AG04449 (cell line): ENCODE measurements at regions not wholly inside any gene's neighbourhood (a gene's known extent, or its start where the extent isn't known, plus 50 kb on each side); places are given as distances from the start of the nearest gene placed in this dataset.

ENCODE experiments used
- CTCF ChIA-PET: fragments of 350-600 bp; formaldehyde crosslinking; extraction: SDS; loops from one replicate; lab custom pipeline; 2021; ENCODE audit warnings: antibody characterized with exemption; lab: Yijun Ruan, JAX
- POLR2A ChIA-PET: fragments of 400-600, 350-600 bp; formaldehyde crosslinking; extraction: SDS; loops from one replicate; lab custom pipeline; 2020; ENCODE audit warnings: antibody characterized with exemption, inconsistent platforms; lab: Yijun Ruan, JAX
- DNase-seq: peaks from one replicate; pipeline ENCODE4 v3.0.0-alpha.2; 2010; ENCODE audit warnings: low read depth, low spot score
- H3K4me3 ChIP-seq: 2 replicates; pipeline ENCODE4 v1.5.1; 2011; ENCODE audit warnings: low read depth, mild to moderate bottlenecking, control low read depth, low read length
- CTCF ChIP-seq: IDR thresholded peaks from one replicate; pipeline ENCODE4 v1.5.1; 2011; ENCODE audit warnings: mild to moderate bottlenecking, moderate library complexity, low read length, control low read depth, inconsistent platforms; ENCODE audit not compliant: insufficient read depth; ENCODE audit errors: missing control alignments

GRCh38 chr17:14873540-14873939, 391.6 kb downstream of the PMP22 start:
- no peak overlapping the region for H3K4me3 ChIP-seq
- ChIA-PET CTCF (no interaction called here), POLR2A (no interaction called here)
- no peak for TF ChIP-seq CTCF
- no peak for DNase-seq

- no peak overlapping the region for H3K4me3 ChIP-seq
- TF ChIP-seq CTCF: no peak
- CTCF ChIA-PET: interaction anchor here (2.1 kb wide), 1 partner anchor 55 kb away, joined by 6 read pairs; no protein-coding TSS in a partner anchor
- POLR2A ChIA-PET: no interaction called here
- DNase-seq: no peak
These were observed 393.2 kb downstream of the PMP22 start for GRCh38 chr17:14871921-14872320.

- no peak for TF ChIP-seq CTCF
- POLR2A ChIA-PET: no interaction called here
- no peak overlapping the region for H3K4me3 ChIP-seq
- CTCF ChIA-PET: no interaction called here
- no peak for DNase-seq
These were observed 398.9 kb downstream of the PMP22 start for GRCh38 chr17:14866266-14866665.

GRCh38 chr17:14864127-14864526, 401.0 kb downstream of the PMP22 start:
- ChIA-PET POLR2A (no interaction called here), CTCF (no interaction called here)
- no peak for DNase-seq
- no peak overlapping the region for H3K4me3 ChIP-seq
- TF ChIP-seq CTCF: no peak

- DNase-seq: peak; percentile 61
- no peak for TF ChIP-seq CTCF
- ChIA-PET POLR2A (interaction anchor here (0.6 kb wide), 1 partner anchor 559 kb away, joined by 3 read pairs; the partner anchor contains the start of gene HS3ST3B1), CTCF (no interaction called here)
- H3K4me3 ChIP-seq: no peak overlapping the region
These were observed 405.6 kb downstream of the PMP22 start for GRCh38 chr17:14859542-14859941.

GRCh38 chr17:14856176-14856575, 408.9 kb downstream of the PMP22 start:
- TF ChIP-seq CTCF: no peak
- no peak for DNase-seq
- POLR2A ChIA-PET: no interaction called here
- CTCF ChIA-PET: no interaction called here
- no peak overlapping the region for H3K4me3 ChIP-seq
